Muscle layer of duodenum (tissue), 2 donors: ENCODE measurements at regions not wholly inside any gene's neighbourhood (a gene's known extent, or its start where the extent isn't known, plus 50 kb on each side); places are given as distances from the start of the nearest gene placed in this dataset.

Experiments
- H3K27ac ChIP-seq: one replicate; pipeline ENCODE4 v1.7.0; 2013; ENCODE audit warnings: mild to moderate bottlenecking, low read length
- H3K27me3 ChIP-seq: one replicate; pipeline ENCODE4 v1.7.0; 2013; ENCODE audit warnings: low read depth, mild to moderate bottlenecking, control low read depth, low read length
- H3K36me3 ChIP-seq, 2 donors: one replicate each; pipeline ENCODE4 v1.7.0; 2013; ENCODE audit warnings: low read length in 2 of 2, control low read depth in 1 of 2, mild to moderate bottlenecking in 1 of 2; ENCODE audit not compliant: insufficient read depth in 2 of 2, control insufficient read depth in 1 of 2
- H3K4me1 ChIP-seq, 2 donors: one replicate each; pipeline ENCODE4 v1.7.0; 2013; ENCODE audit warnings: low read length in 2 of 2, mild to moderate bottlenecking in 2 of 2, control low read depth in 1 of 2, moderate library complexity in 1 of 2; ENCODE audit not compliant: insufficient read depth in 2 of 2, control insufficient read depth in 1 of 2
- H3K4me3 ChIP-seq, 2 donors: one replicate each; pipeline ENCODE4 v1.7.0; 2013; ENCODE audit warnings: low read length in 2 of 2, low read depth in 1 of 2, mild to moderate bottlenecking in 1 of 2
- H3K9me3 ChIP-seq, 2 donors: one replicate each; pipeline ENCODE4 v1.7.0; 2013; ENCODE audit warnings: low read length in 2 of 2, control low read depth in 1 of 2, mild to moderate bottlenecking in 1 of 2; ENCODE audit not compliant: control insufficient read depth in 1 of 2
- donor health status: healthy.

GRCh38 chr9:16192403-16193017 is 639.7 kb downstream of the CCDC171 start:
- Histone ChIP-seq H3K4me3 (no peak overlapping the region), H3K4me1 (peaks cover 0 to 8% of the 10 kb centered on the region in 2 donors), H3K9me3 (peaks cover 0 to 6% of the 10 kb centered on the region in 2 donors), H3K36me3 (no peaks in the 10 kb centered on the region), H3K27me3 (no peaks in the 10 kb centered on the region), H3K27ac (no peak overlapping the region)

- H3K36me3 ChIP-seq: no peaks in the 10 kb centered on the region
- no peaks in the 10 kb centered on the region for H3K27me3 ChIP-seq
- peaks cover 0 to 6% of the 10 kb centered on the region in 2 donors for H3K9me3 ChIP-seq
- no peak overlapping the region for H3K27ac ChIP-seq
- no peak overlapping the region for H3K4me3 ChIP-seq
- peaks cover 0 to 8% of the 10 kb centered on the region in 2 donors for H3K4me1 ChIP-seq
These were observed 640.2 kb downstream of the CCDC171 start for GRCh38 chr9:16193066-16193465.

GRCh38 chr9:16196206-16196605 is 643.4 kb downstream of the CCDC171 start:
- Histone ChIP-seq H3K4me3 (no peak overlapping the region), H3K4me1 (peaks cover 0 to 8% of the 10 kb centered on the region in 2 donors), H3K9me3 (no peaks in the 10 kb centered on the region), H3K36me3 (no peaks in the 10 kb centered on the region), H3K27me3 (no peaks in the 10 kb centered on the region), H3K27ac (no peak overlapping the region)

- no peak overlapping the region for H3K27ac ChIP-seq
These were observed 644.9 kb downstream of the CCDC171 start for GRCh38 chr9:16197578-16198370.

GRCh38 chr9:16198996-16199395 is 646.2 kb downstream of the CCDC171 start:
- no peak overlapping the region for H3K27ac ChIP-seq
- no peaks in the 10 kb centered on the region for H3K27me3 ChIP-seq
- H3K9me3 ChIP-seq: no peaks in the 10 kb centered on the region
- no peaks in the 10 kb centered on the region for H3K4me1 ChIP-seq
- H3K4me3 ChIP-seq: no peak overlapping the region
- H3K36me3 ChIP-seq: no peaks in the 10 kb centered on the region

More at GRCh38 chr9:16197578-16198370, 644.9 kb downstream of the CCDC171 start:
- no peaks in the 10 kb centered on the region for H3K27me3 ChIP-seq
- no peak overlapping the region for H3K4me3 ChIP-seq
- H3K4me1 ChIP-seq: no peaks in the 10 kb centered on the region
- H3K9me3 ChIP-seq: no peaks in the 10 kb centered on the region
- no peaks in the 10 kb centered on the region for H3K36me3 ChIP-seq

GRCh38 chr9:16202221-16202620 is 649.4 kb downstream of the CCDC171 start:
- Histone ChIP-seq H3K36me3 (no peaks in the 10 kb centered on the region), H3K27me3 (no peaks in the 10 kb centered on the region), H3K9me3 (no peaks in the 10 kb centered on the region), H3K4me1 (no peaks in the 10 kb centered on the region), H3K27ac (no peak overlapping the region), H3K4me3 (no peak overlapping the region)

GRCh38 chr9:16202914-16203728 is 650.3 kb downstream of the CCDC171 start:
- Histone ChIP-seq H3K9me3 (no peaks in the 10 kb centered on the region), H3K36me3 (no peaks in the 10 kb centered on the region), H3K27me3 (no peaks in the 10 kb centered on the region), H3K4me3 (no peak overlapping the region), H3K4me1 (no peaks in the 10 kb centered on the region), H3K27ac (no peak overlapping the region)

GRCh38 chr9:16203729-16204573 is 651.1 kb downstream of the CCDC171 start:
- Histone ChIP-seq H3K27ac (no peak overlapping the region), H3K9me3 (no peaks in the 10 kb centered on the region), H3K4me1 (no peaks in the 10 kb centered on the region), H3K36me3 (no peaks in the 10 kb centered on the region), H3K4me3 (no peak overlapping the region), H3K27me3 (no peaks in the 10 kb centered on the region)

GRCh38 chr9:16205455-16205854 is 652.6 kb downstream of the CCDC171 start:
- no peak overlapping the region for H3K4me3 ChIP-seq
- H3K27me3 ChIP-seq: no peaks in the 10 kb centered on the region
- H3K36me3 ChIP-seq: no peaks in the 10 kb centered on the region
- H3K4me1 ChIP-seq: no peaks in the 10 kb centered on the region
- H3K27ac ChIP-seq: no peak overlapping the region
- no peaks in the 10 kb centered on the region for H3K9me3 ChIP-seq

GRCh38 chr9:16206518-16206917 is 653.7 kb downstream of the CCDC171 start:
- Histone ChIP-seq H3K9me3 (no peaks in the 10 kb centered on the region), H3K4me3 (no peak overlapping the region), H3K27me3 (no peaks in the 10 kb centered on the region), H3K27ac (no peak overlapping the region), H3K4me1 (no peaks in the 10 kb centered on the region), H3K36me3 (no peaks in the 10 kb centered on the region)
